ENCODE measurements at regions not wholly inside any gene's neighbourhood (a gene's known extent, or its start where the extent isn't known, plus 50 kb on each side); places are given as distances from the start of the nearest gene placed in this dataset.
"Not testable (repeated sequence)": the region's sequence is repeated elsewhere in the genome, so short reads cannot be mapped to it uniquely, and the experiment has no call there.

- not testable (repeated sequence) for TF ChIP-seq CTCF (IDR thresholded peaks at IDR 0.05 in 8 of 11, conservative IDR thresholded peaks at IDR 0.05 in 3 of 11); POLR2AphosphoS5 (IDR thresholded peaks at IDR 0.05); POLR2A (IDR thresholded peaks at IDR 0.05)
Observed at GRCh38 chr21:14057841-14058481, 152.8 kb downstream of the LIPI start.
